ENCODE measurements at regions not wholly inside any gene's neighbourhood (a gene's known extent, or its start where the extent isn't known, plus 50 kb on each side); places are given as distances from the start of the nearest gene placed in this dataset.

- no peak for DNase-seq
Observed at GRCh38 chr16:14334366-14335080, 263.4 kb downstream of the MRTFB start.

GRCh38 chr16:14333361-14333760 lies 262.2 kb downstream of the MRTFB start:
- no peak for DNase-seq

- DNase-seq = no peak
Observed at GRCh38 chr16:14331020-14331419, 259.9 kb downstream of the MRTFB start.

- no peak for DNase-seq
Observed at GRCh38 chr16:14329727-14330350, 258.7 kb downstream of the MRTFB start.

GRCh38 chr16:14325502-14326401 lies 254.6 kb downstream of the MRTFB start:
- DNase-seq = no peak

- no peak for DNase-seq
Observed at GRCh38 chr16:14324581-14324980, 253.5 kb downstream of the MRTFB start.

- no peak for DNase-seq
Observed at GRCh38 chr16:14322186-14322585, 251.1 kb downstream of the MRTFB start.

- DNase-seq = no peak
Observed at GRCh38 chr16:14321542-14321941, 250.4 kb downstream of the MRTFB start.

- DNase-seq = no peak
Observed at GRCh38 chr16:14320406-14320805, 249.3 kb downstream of the MRTFB start.
